T-helper 2 cell treated with Interferon-gamma antibody and Interleukin-4, amounts not matched to agents 100 ng/mL and 5 ng/mL, for 36 hours (primary cell): ENCODE measurements at regions not wholly inside any gene's neighbourhood (a gene's known extent, or its start where the extent isn't known, plus 50 kb on each side); places are given as distances from the start of the nearest gene placed in this dataset.
"Not testable (repeated sequence)": the region's sequence is repeated elsewhere in the genome, so short reads cannot be mapped to it uniquely, and the experiment has no call there.

Experiments used
- intact Hi-C: fragments of 100-400 bp; cut with micrococcal nuclease; formaldehyde crosslinking; loops from one replicate; pipeline ENCODE4 v1.15.1; 2023

DNA sequence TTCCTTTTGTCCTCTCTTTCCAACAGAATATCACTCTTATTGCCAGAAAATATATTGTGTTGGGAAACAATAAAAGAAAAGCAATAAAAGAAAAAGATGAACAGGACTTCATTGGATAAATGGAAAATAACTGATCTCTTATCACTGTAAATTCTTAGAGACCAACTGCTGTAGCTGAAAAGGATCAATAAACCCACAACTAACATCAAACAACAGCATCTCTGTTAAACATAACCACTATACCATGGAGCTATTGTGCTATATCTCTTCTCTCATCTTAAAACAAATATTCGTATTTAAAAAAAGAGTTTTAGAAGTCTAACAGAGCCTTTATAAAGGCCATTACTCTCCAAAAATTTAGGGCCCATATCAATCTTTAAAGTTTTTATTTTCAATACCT is 502.4 kb downstream of the TMEM232 start:
- intact Hi-C loops: no loop called here

- intact Hi-C loops: no loop called here
Measured at GRCh38 chr5:110225949-110226348, 500.5 kb downstream of the TMEM232 start.

DNA sequence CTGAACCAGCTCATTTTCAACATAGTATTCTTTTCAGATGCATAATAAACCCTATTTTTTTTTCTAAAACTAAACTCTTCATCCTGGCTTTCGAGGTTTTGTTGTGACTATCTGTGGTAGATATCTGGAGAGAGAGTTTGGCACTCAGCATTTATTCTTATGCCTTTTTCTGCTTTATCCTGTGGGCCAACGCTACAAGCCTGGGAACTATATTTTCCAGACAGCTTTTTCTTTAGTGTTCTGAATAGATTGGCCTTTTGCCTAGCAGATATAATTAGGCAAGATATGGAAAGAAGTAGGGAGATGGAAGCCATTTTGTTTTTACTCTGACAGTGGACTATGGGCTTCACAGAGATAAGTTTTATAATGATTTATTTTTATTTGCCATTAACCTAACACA is 486.7 kb downstream of the TMEM232 start:
- intact Hi-C loops: no loop called here

- intact Hi-C loops: no loop called here
Measured at GRCh38 chr5:110242950-110243349, 483.5 kb downstream of the TMEM232 start.

DNA sequence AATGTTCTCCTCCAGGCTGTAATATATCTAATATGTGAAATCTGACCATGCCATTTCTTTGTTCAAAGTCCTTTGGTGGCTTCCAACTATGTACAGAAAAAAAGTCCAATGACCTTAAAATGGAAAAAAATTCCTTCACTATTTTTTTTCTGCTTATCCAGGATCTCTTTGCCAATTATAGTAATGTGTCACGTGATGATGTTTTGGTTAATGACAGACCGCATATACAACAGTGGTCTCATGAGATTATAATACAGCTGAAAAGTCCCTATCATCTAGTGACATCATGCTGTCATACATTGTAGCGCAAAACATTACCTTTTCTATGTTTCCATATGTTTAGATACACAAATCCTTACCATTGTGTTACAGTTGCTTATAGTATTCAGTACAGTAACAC is 477.6 kb downstream of the TMEM232 start:
- intact Hi-C loops: no loop called here

DNA sequence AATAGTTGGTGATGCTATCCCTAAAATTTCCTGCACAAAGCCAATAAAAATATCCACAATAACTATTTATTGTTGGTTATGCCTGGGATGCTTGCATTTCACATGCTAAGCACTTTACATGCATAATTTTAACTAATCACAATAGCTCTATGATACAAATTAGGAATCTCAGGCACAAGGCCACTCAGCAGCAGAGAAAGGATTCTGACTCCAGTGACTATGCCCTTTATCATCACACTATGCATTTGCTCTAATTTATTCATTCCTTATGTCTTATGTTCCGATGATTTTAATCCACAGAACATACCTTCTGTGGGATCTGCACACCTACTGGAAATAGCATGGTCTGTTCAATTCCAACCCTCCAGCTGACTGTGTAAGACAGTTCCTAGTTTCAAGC is 476.1 kb downstream of the TMEM232 start:
- intact Hi-C loops: no loop called here

DNA sequence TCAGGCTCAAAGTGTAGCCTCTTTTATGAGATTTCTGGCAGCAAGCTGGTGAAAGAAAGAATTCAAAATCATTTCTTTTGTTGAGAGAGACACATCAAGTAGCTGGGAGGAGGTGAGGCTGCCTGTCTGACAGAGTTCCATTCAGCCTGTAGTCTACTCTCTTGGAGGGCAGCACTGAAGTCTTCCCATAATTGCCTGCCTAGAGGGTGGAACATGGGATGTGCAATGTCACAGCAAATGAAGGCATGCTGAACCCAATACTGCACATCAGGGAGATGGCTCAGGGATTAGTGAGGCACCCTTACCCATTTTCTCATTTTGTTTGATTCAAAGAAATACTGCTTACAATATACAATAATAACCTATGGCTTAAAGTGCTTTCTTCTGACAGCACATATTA is 475.7 kb downstream of the TMEM232 start:
- intact Hi-C loops: no loop called here

- intact Hi-C loops: no loop called here
Measured at GRCh38 chr5:110251366-110251765, 475.1 kb downstream of the TMEM232 start.

DNA sequence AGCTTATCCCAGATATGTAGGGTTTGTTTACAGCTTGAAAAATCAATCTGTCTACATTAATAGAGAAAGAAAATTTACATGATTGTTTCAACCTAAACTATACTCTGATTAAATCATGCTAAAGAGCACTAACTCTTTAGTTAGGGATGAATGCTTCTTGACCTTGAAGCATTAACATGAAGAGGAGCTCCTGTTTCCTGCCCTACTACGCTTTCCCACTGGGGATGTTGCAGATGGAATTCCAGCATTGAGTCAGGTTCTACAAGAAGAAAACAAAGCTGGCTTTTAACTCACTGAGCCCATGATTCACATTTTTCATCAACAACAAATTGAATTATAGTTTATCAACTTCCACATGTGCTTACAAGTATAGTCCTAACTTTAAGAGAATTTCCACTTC is 471.3 kb downstream of the TMEM232 start:
- intact Hi-C loops: no loop called here

GRCh38 chr5:110256298-110256697 is 470.2 kb downstream of the TMEM232 start:
- intact Hi-C loops: no loop called here

GRCh38 chr5:110257971-110258370 is 468.5 kb downstream of the TMEM232 start:
- intact Hi-C loops: no loop called here

DNA sequence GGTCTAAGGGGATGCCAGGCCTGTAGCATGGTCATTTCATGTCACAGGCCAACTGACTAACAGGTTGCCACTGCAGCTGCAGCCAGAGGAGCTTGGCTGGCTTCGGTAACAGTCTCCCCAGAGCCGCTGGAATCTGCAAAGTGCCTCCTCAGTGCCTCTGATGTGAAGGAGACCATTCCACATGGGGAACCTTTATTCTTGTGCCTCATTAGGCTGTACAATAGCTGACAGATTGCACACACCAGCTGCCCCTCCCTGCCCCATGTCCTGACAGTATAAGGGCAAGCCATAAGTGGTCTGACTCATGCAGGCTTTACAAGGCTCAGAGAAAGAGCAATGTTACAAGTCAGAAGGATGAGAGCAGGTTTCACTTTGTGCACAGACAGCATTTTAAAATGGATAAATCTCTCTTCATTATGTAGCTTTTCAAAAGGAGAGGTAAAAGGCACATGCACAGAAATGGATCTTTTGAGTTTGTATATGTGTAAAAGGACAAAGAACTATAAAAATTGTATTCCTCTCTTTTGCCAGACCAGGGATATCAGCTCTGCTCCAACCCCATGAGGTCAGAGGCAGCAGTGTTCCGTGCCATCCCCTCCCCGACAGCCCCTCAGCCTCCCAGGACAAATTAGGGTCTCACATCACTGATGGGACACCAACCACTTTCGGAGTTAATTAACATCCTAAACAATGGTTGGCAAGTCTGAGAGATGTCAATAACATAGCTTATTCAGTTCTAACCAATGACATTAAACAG is 467.8 kb downstream of the TMEM232 start:
- intact Hi-C loops: no loop called here

DNA sequence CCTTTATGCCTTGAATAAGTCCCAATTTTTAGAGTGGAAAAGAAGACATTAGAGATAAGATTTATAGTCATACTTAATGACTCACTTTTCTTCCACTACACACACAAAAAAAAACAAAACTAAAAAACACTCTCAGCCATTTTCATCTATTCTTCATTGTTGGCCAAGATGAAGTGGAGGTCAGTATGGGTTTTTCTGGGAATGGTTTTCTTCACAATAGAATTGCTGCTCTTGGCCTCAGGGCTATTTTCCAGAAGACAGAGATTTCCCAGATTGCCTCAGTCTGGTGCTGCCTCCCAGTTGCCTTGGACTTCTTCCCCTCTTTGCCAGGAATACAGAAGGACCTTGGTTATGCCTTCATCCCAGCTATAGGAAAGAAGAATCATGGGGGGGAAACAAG is 463.7 kb downstream of the TMEM232 start:
- intact Hi-C loops: no loop called here

- intact Hi-C loops: no loop called here
Measured at GRCh38 chr5:110264661-110265060, 461.8 kb downstream of the TMEM232 start.

GRCh38 chr5:110265162-110265561 is 461.3 kb downstream of the TMEM232 start:
- intact Hi-C loops: no loop called here

DNA sequence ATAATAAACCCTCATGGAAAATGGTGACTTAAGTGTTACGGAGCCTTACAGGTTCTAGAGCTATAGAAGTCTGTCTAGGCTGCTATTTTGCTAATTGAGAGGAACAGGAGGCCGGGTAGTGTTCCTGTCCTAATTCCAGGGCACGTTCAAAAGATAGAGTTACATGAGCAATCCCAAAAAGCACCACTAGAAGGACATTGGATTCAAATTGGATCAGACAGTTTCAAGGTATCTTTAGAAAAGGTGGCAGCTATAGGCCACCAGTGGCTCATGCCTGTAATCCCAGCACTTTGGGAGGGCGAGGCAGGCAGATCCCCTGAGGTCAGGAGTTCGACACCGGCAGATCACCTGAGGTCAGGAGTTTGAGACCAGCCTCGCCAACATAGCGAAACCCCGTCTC is 458.8 kb downstream of the TMEM232 start:
- intact Hi-C loops: no loop called here

DNA sequence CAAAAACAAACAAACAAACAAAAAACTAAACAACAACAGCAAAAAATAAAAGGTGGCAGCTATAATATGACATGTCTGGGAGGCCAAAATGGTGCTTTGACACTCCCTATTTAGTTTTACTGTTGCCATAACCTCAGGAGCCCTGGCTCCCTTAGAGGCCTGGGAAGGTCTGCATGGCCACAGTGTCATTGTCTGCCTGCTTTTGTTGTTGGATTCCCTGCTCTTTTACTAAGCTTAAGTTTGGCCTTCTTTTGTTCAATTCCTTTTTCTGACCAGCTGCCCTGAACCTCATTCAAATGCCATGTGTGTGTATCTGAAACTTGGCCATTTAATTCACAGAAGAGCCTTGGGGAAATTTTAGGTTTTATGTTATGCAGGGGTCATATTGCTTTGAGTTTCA is 458.2 kb downstream of the TMEM232 start:
- intact Hi-C loops: no loop called here

DNA sequence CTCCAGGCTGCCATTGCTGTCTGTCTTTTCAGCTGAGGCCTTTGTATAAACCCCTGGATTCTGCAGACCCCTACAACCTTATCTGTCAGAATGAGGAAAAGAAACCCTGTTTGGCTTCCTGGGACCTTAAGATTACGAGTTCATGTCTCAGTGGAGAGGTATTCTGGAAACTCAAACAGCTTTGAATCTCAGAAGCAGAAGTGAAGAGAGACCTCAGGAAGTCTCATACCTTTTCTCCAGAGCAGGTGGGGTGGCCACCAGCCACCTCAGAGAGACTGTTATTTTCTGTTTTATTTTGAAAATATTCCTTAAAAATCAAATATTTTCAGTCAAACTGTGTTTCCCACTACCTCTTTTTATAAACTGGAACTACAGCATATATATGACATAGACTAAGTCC is 457.5 kb downstream of the TMEM232 start:
- intact Hi-C loops: no loop called here

GRCh38 chr5:110269478-110270142 is 456.9 kb downstream of the TMEM232 start:
- intact Hi-C loops: no loop called here

- intact Hi-C loops: no loop called here
Measured at GRCh38 chr5:110275878-110276277, 450.6 kb downstream of the TMEM232 start.

DNA sequence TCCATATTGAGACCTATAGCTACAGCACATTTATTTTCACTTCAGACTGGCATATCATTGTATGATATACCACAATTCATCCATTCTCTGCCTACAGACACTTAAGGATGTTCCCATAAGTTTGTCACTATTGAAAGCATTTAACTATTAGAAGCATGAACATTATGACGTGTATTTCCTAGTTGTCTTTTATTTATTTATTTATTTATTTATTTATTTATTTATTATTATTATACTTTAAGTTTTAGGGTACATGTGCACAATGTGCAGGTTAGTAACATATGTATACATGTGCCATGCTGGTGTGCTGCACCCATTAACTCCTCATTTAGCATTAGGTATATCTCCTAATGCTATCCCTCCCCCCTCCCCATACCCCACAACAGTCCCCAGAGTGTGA is 448.0 kb downstream of the TMEM232 start:
- intact Hi-C loops: not testable (repeated sequence)

DNA sequence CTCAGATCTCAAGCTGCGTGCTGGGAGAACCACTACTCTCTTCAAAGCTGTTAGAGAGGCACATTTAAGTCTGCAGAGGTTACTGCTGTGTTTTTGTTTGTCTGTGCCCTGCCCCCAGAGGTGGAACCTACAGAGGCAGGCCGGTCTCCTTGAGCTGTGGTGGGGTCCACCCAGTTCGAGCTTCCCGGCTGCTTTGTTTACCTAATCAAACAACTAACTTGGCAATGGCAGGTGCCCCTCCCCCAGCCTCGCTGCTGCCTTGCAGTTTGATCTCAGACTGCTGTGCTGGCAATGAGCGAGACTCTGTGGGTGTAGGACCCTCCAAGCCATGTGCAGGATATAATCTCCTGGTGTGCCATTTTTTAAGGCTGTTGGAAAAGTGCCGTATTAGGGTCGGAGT is 442.4 kb downstream of the TMEM232 start:
- intact Hi-C loops: not testable (repeated sequence)
